WTC11 (cell line): ENCODE measurements at regions not wholly inside any gene's neighbourhood (a gene's known extent, or its start where the extent isn't known, plus 50 kb on each side); places are given as distances from the start of the nearest gene placed in this dataset.

Source experiments
- ATAC-seq: fragments of 200-7000 bp; cut with Tn5 transposase; 2 replicates; pipeline ENCODE4 v1.10.0; 2021; ENCODE audit warnings: mild to moderate bottlenecking, moderate library complexity
- CTCF ChIA-PET: fragments of 300-600 bp; sonication (Branson Sonifier 250); formaldehyde crosslinking; loops from one replicate; lab custom pipeline; 2021; ENCODE audit warnings: antibody characterized with exemption; lab: Charles Lee
- POLR2A ChIA-PET: fragments of 350-600 bp; sonication (Branson Sonifier 250); formaldehyde crosslinking; loops from one replicate; lab custom pipeline; 2021; ENCODE audit warnings: antibody characterized with exemption; lab: Charles Lee
- DNase-seq: peaks from one replicate; pipeline ENCODE4 v3.0.0; 2021; ENCODE audit warnings: low spot score
- H3K27ac Mint-ChIP-seq: 2 replicates; pipeline ENCODE4 v1.8.0; 2021; ENCODE audit warnings: mixed read lengths
- H3K27me3 Mint-ChIP-seq: 2 replicates; pipeline ENCODE4 v1.8.0; 2021; ENCODE audit warnings: low read depth, mild to moderate bottlenecking, moderate library complexity, mixed read lengths
- H3K36me3 Mint-ChIP-seq: 2 replicates; pipeline ENCODE4 v1.8.0; 2021; ENCODE audit warnings: mixed read lengths
- H3K4me1 Mint-ChIP-seq: 2 replicates; pipeline ENCODE4 v1.8.0; 2022; ENCODE audit warnings: mixed read lengths
- H3K4me3 Mint-ChIP-seq: 2 replicates; pipeline ENCODE4 v1.8.0; 2021; ENCODE audit warnings: mild to moderate bottlenecking, moderate library complexity, mixed read lengths
- H3K9me3 Mint-ChIP-seq: 2 replicates; pipeline ENCODE4 v1.8.0; 2021; ENCODE audit warnings: mixed read lengths
- ATF1 ChIP-seq: sonication (generic); formaldehyde crosslinking; IDR thresholded peaks from 2 replicates; pipeline ENCODE4 v1.8.1; 2023; ENCODE audit warnings: mild to moderate bottlenecking, moderate library complexity, missing genetic modification reagents
- ATF3 ChIP-seq: sonication (generic); formaldehyde crosslinking; conservative IDR thresholded peaks from 2 replicates; pipeline ENCODE4 v1.8.1; 2022; ENCODE audit warnings: mild to moderate bottlenecking, missing genetic modification reagents
- EMX1 ChIP-seq: fragments of 250-450 bp; sonication (Bioruptor Pico); IDR thresholded peaks from 2 replicates; pipeline ENCODE4 v1.8.0; 2021; ENCODE audit warnings: mild to moderate bottlenecking
- FOXP1 ChIP-seq: sonication (generic); formaldehyde crosslinking; IDR thresholded peaks from 2 replicates; pipeline ENCODE4 v1.8.0; 2022; ENCODE audit warnings: missing genetic modification reagents, mild to moderate bottlenecking, moderate library complexity, borderline replicate concordance
- FOXP4 ChIP-seq: sonication (generic); formaldehyde crosslinking; IDR thresholded peaks from 2 replicates; pipeline ENCODE4 v1.8.0; 2022; ENCODE audit warnings: mild to moderate bottlenecking, missing genetic modification reagents
- GTF2I ChIP-seq: fragments of 250-450 bp; sonication (Bioruptor Pico); conservative IDR thresholded peaks from 2 replicates; pipeline ENCODE4 v1.4.0; 2021; ENCODE audit warnings: mild to moderate bottlenecking
- HMGXB4 ChIP-seq: sonication (generic); formaldehyde crosslinking; IDR thresholded peaks from 2 replicates; pipeline ENCODE4 v1.8.1; 2023; ENCODE audit warnings: mild to moderate bottlenecking, moderate library complexity, missing genetic modification reagents
- IRF2 ChIP-seq: sonication (generic); formaldehyde crosslinking; IDR thresholded peaks from 2 replicates; pipeline ENCODE4 v1.8.0; 2022; ENCODE audit warnings: low read depth, missing genetic modification reagents, borderline replicate concordance
- OVOL2 ChIP-seq: fragments of 250-450 bp; sonication (Bioruptor Pico); IDR thresholded peaks from 2 replicates; pipeline ENCODE4 v1.9.0; 2021; ENCODE audit warnings: mild to moderate bottlenecking, borderline replicate concordance
- SMAD4 ChIP-seq: sonication (generic); formaldehyde crosslinking; IDR thresholded peaks from 2 replicates; pipeline ENCODE4 v1.8.0; 2022; ENCODE audit warnings: mild to moderate bottlenecking, missing genetic modification reagents
- TCF7 ChIP-seq: sonication (generic); formaldehyde crosslinking; IDR thresholded peaks from 2 replicates; pipeline ENCODE4 v1.8.0; 2022; ENCODE audit warnings: mild to moderate bottlenecking, low read depth, missing genetic modification reagents, moderate library complexity
- USF2 ChIP-seq: sonication (generic); formaldehyde crosslinking; IDR thresholded peaks from 2 replicates; pipeline ENCODE4 v1.8.1; 2023; ENCODE audit warnings: mild to moderate bottlenecking, missing genetic modification reagents, moderate library complexity
- ZNF281 ChIP-seq: sonication (generic); formaldehyde crosslinking; IDR thresholded peaks from 2 replicates; pipeline ENCODE4 v1.8.0; 2023; ENCODE audit warnings: mild to moderate bottlenecking, missing genetic modification reagents
- ZNF317 ChIP-seq: sonication (generic); formaldehyde crosslinking; IDR thresholded peaks from 2 replicates; pipeline ENCODE4 v1.8.1; 2023; ENCODE audit warnings: low read depth, mild to moderate bottlenecking, moderate library complexity, missing genetic modification reagents, borderline replicate concordance
- ZNF423 ChIP-seq: fragments of 250-450 bp; sonication (Bioruptor Pico); IDR thresholded peaks from 2 replicates; pipeline ENCODE4 v2.1.2; 2022; ENCODE audit warnings: mild to moderate bottlenecking, moderate library complexity
- ZNF425 ChIP-seq: fragments of 250-450 bp; sonication (Bioruptor Pico); conservative IDR thresholded peaks from 2 replicates; pipeline ENCODE4 v1.9.0; 2021; ENCODE audit warnings: mild to moderate bottlenecking
- ZNF671 ChIP-seq: fragments of 250-450 bp; sonication (Bioruptor Pico); IDR thresholded peaks from 2 replicates; pipeline ENCODE4 v1.8.0; 2021; ENCODE audit warnings: mild to moderate bottlenecking
- ZSCAN18 ChIP-seq: fragments of 250-450 bp; sonication (Bioruptor Pico); IDR thresholded peaks from 2 replicates; pipeline ENCODE4 v2.1.2; 2022; ENCODE audit warnings: mild to moderate bottlenecking, moderate library complexity

- no peak for TF ChIP-seq HMGXB4 (CRISPR knock-in tag)
- TF ChIP-seq ZNF281 (CRISPR knock-in tag) = no peak
- no peak for TF ChIP-seq TCF7 (CRISPR knock-in tag)
- no peak for TF ChIP-seq ZNF317 (CRISPR knock-in tag)
- TF ChIP-seq ZSCAN18 (CRISPR knock-in tag) = no peak
These were observed 686.5 kb downstream of the FAM181B start (continued) for GRCh38 chr11:82047200-82047599.

GRCh38 chr11:82046778-82047177 is 686.9 kb downstream of the FAM181B start:
- Mint-ChIP-seq H3K9me3 (peaks cover 25% of the 10 kb centered on the region), H3K36me3 (0 out of 2 replicates have a peak, but pooled peaks cover 5% of the 10 kb centered on the region), H3K4me1 (peaks cover 3% of the 10 kb centered on the region; the same call in 1 of the 2 replicates), H3K27ac (no peak overlapping the region), H3K4me3 (no peak overlapping the region), H3K27me3 (no peaks in the 10 kb centered on the region)
- ChIA-PET POLR2A (no interaction called here), CTCF (no interaction called here)
- no peak for TF ChIP-seq ZNF423
- no peak for ATAC-seq
- DNase-seq = no peak

GRCh38 chr11:82045748-82046457 is 687.8 kb downstream of the FAM181B start:
- CTCF ChIA-PET = no interaction called here
- no peak for DNase-seq
- peaks cover 3% of the 10 kb centered on the region; the same call in 1 of the 2 replicates for H3K4me1 Mint-ChIP-seq
- H3K27me3 Mint-ChIP-seq = no peaks in the 10 kb centered on the region
- POLR2A ChIA-PET = no interaction called here
- 0 out of 2 replicates have a peak, but pooled peaks cover 5% of the 10 kb centered on the region for H3K36me3 Mint-ChIP-seq
- no peak for TF ChIP-seq ATF1 (CRISPR knock-in tag)
- no peak for ATAC-seq
- peaks cover 25% of the 10 kb centered on the region for H3K9me3 Mint-ChIP-seq
- no peak overlapping the region for H3K4me3 Mint-ChIP-seq
- no peak overlapping the region for H3K27ac Mint-ChIP-seq

- Mint-ChIP-seq H3K27ac (no peak overlapping the region), H3K4me3 (no peak overlapping the region), H3K9me3 (peaks cover 25% of the 10 kb centered on the region), H3K4me1 (peaks cover 3% of the 10 kb centered on the region; the same call in 1 of the 2 replicates), H3K36me3 (0 out of 2 replicates have a peak, but pooled peaks cover 5% of the 10 kb centered on the region), H3K27me3 (no peaks in the 10 kb centered on the region)
- DNase-seq = no peak
- no peak for ATAC-seq
- CTCF ChIA-PET = no interaction called here
- POLR2A ChIA-PET = no interaction called here
- TF ChIP-seq ZNF671 (CRISPR knock-in tag) = no peak
- TF ChIP-seq IRF2 (CRISPR knock-in tag) = no peak
- TF ChIP-seq OVOL2 = no peak
- TF ChIP-seq FOXP1 (CRISPR knock-in tag) = no peak
- TF ChIP-seq ATF3 (CRISPR knock-in tag) = no peak
- no peak for TF ChIP-seq SMAD4 (CRISPR knock-in tag)
- no peak for TF ChIP-seq EMX1 (CRISPR knock-in tag)
- TF ChIP-seq FOXP4 = no peak
- no peak for TF ChIP-seq USF2
- TF ChIP-seq ZNF425 (CRISPR knock-in tag) = no peak
- no peak for TF ChIP-seq GTF2I (CRISPR knock-in tag)
These were observed 690.3 kb downstream of the FAM181B start for GRCh38 chr11:82043316-82043715.
